GM23248 (cell line): ENCODE measurements at regions not wholly inside any gene's neighbourhood (a gene's known extent, or its start where the extent isn't known, plus 50 kb on each side); places are given as distances from the start of the nearest gene placed in this dataset.

ENCODE experiments used
- EZH2 ChIP-seq: fragments of 200-600 bp; sonication (generic); IDR thresholded peaks from 2 replicates; pipeline ENCODE4 v1.6.1; 2018; ENCODE audit warnings: antibody characterized with exemption, mild to moderate bottlenecking; ENCODE audit not compliant: insufficient read depth, poor library complexity, severe bottlenecking
- EZH2phosphoT487 ChIP-seq: fragments of 200-600 bp; sonication (generic); IDR thresholded peaks from 2 replicates; pipeline ENCODE4 v1.6.1; 2018; ENCODE audit warnings: antibody characterized with exemption, moderate library complexity, mild to moderate bottlenecking, low read depth; ENCODE audit not compliant: insufficient read depth

GRCh38 chr9:81445331-81445921, 243.9 kb downstream of the TLE1 start:
- TF ChIP-seq EZH2 (no peak), EZH2phosphoT487 (no peak)
